ENCODE measurements at regions not wholly inside any gene's neighbourhood (a gene's known extent, or its start where the extent isn't known, plus 50 kb on each side); places are given as distances from the start of the nearest gene placed in this dataset.

- ATAC-seq (no peak), DNase-seq (no peak)
- H3K4me1 ChIP-seq: no peaks in the 10 kb centered on the region
- H3K9me3 ChIP-seq: no peaks in the 10 kb centered on the region
- intact Hi-C loops (cut with DNase I): no loop called here
- H3K4me3 ChIP-seq: no peak overlapping the region
- H3K27ac ChIP-seq: no peak overlapping the region
- no peaks in the 10 kb centered on the region for H3K36me3 ChIP-seq (replicated peaks in 1 of 2; ENCODE audit: insufficient read depth in 1 of 2, low read depth in 2 of 2)
- 80 to 82% methylated on average over 3 of the region's 3 CpGs for WGBS, 2 donors
- no peak for TF ChIP-seq POLR2A (IDR thresholded peaks at IDR 0.05)
- no peak for TF ChIP-seq CTCF (IDR thresholded peaks at IDR 0.05)
- no peaks in the 10 kb centered on the region for H3K27me3 ChIP-seq
Measured at GRCh38 chrX:115486510-115486909, 74.5 kb upstream of the PLS3 start.

- Histone ChIP-seq H3K36me3 (replicated peaks in 1 of 2; ENCODE audit: insufficient read depth in 1 of 2, low read depth in 2 of 2) (no peaks in the 10 kb centered on the region), H3K27ac (no peak overlapping the region), H3K9me3 (no peaks in the 10 kb centered on the region), H3K27me3 (no peaks in the 10 kb centered on the region), H3K4me1 (no peaks in the 10 kb centered on the region), H3K4me3 (no peak overlapping the region)
- no peak for ATAC-seq
- DNase-seq: no peak
- intact Hi-C loops (cut with DNase I): no loop called here
- TF ChIP-seq POLR2A (IDR thresholded peaks at IDR 0.05) (no peak), CTCF (IDR thresholded peaks at IDR 0.05) (no peak)
Measured at GRCh38 chrX:115487608-115488007, 73.4 kb upstream of the PLS3 start.

- WGBS, 2 donors: 25 to 33% methylated on average over 1 of the region's 1 CpG
- no peak for TF ChIP-seq CTCF (IDR thresholded peaks at IDR 0.05)
- no peak for ATAC-seq
- no peak overlapping the region for H3K27ac ChIP-seq
- H3K36me3 ChIP-seq (replicated peaks in 1 of 2; ENCODE audit: insufficient read depth in 1 of 2, low read depth in 2 of 2): no peaks in the 10 kb centered on the region
- intact Hi-C loops (cut with DNase I): no loop called here
- no peaks in the 10 kb centered on the region for H3K4me1 ChIP-seq
- H3K4me3 ChIP-seq: no peak overlapping the region
- H3K9me3 ChIP-seq: no peaks in the 10 kb centered on the region
- H3K27me3 ChIP-seq: no peaks in the 10 kb centered on the region
- DNase-seq: no peak
Measured at GRCh38 chrX:115490814-115491213, 70.2 kb upstream of the PLS3 start.

- no peak for ATAC-seq
- intact Hi-C loops (cut with DNase I): no loop called here
- TF ChIP-seq POLR2A (IDR thresholded peaks at IDR 0.05) (no peak), CTCF (IDR thresholded peaks at IDR 0.05) (no peak)
- no peaks in the 10 kb centered on the region for H3K36me3 ChIP-seq (replicated peaks in 1 of 2; ENCODE audit: insufficient read depth in 1 of 2, low read depth in 2 of 2)
- H3K4me3 ChIP-seq: no peak overlapping the region
- H3K27ac ChIP-seq: no peak overlapping the region
- H3K4me1 ChIP-seq: no peaks in the 10 kb centered on the region
- no peak for DNase-seq
- no peaks in the 10 kb centered on the region for H3K27me3 ChIP-seq
- H3K9me3 ChIP-seq: no peaks in the 10 kb centered on the region
Measured at GRCh38 chrX:115491766-115492165, 69.2 kb upstream of the PLS3 start.

GRCh38 chrX:115493015-115493414 lies 68.0 kb upstream of the PLS3 start:
- no peaks in the 10 kb centered on the region for H3K36me3 ChIP-seq (replicated peaks in 1 of 2; ENCODE audit: insufficient read depth in 1 of 2, low read depth in 2 of 2)
- 50 to 74% methylated on average over 1 of the region's 1 CpG for WGBS, 2 donors

More at GRCh38 chrX:115493015-115493414, 68.0 kb upstream of the PLS3 start:
- no peaks in the 10 kb centered on the region for H3K4me1 ChIP-seq
- H3K27me3 ChIP-seq: no peaks in the 10 kb centered on the region
- no peak overlapping the region for H3K4me3 ChIP-seq
- no peak overlapping the region for H3K27ac ChIP-seq
- no peak for ATAC-seq
- DNase-seq: no peak
- intact Hi-C loops (cut with DNase I): no loop called here
- TF ChIP-seq POLR2A (IDR thresholded peaks at IDR 0.05) (no peak), CTCF (IDR thresholded peaks at IDR 0.05) (no peak)
- no peaks in the 10 kb centered on the region for H3K9me3 ChIP-seq
